Mesendoderm (in vitro differentiated cells): ENCODE measurements at regions not wholly inside any gene's neighbourhood (a gene's known extent, or its start where the extent isn't known, plus 50 kb on each side); places are given as distances from the start of the nearest gene placed in this dataset.

Experiments
- DNase-seq: peaks from one replicate; pipeline ENCODE4 v3.0.0; 2013
- H2AK5ac ChIP-seq: 2 replicates; pipeline ENCODE4 v1.6.1; 2013; ENCODE audit warnings: low read length, inconsistent platforms
- H2BK120ac ChIP-seq: 2 replicates; pipeline ENCODE4 v1.6.1; 2013; ENCODE audit warnings: low read depth, mild to moderate bottlenecking, low read length, moderate library complexity, mixed read lengths
- H2BK15ac ChIP-seq: replicated peaks from 2 replicates; pipeline ENCODE4 v1.6.1; 2013; ENCODE audit warnings: low read depth, mild to moderate bottlenecking, moderate library complexity
- H2BK5ac ChIP-seq: 2 replicates; pipeline ENCODE4 v1.6.1; 2013; ENCODE audit warnings: low read length, inconsistent platforms
- H3K18ac ChIP-seq: 2 replicates; pipeline ENCODE4 v1.6.1; 2013; ENCODE audit warnings: mild to moderate bottlenecking, low read length, mixed read lengths
- H3K23ac ChIP-seq: one replicate; pipeline ENCODE4 v1.6.1; 2013; ENCODE audit warnings: low read length
- H3K27ac ChIP-seq: 2 replicates; pipeline ENCODE4 v1.5.1; 2013; ENCODE audit warnings: low read depth, mild to moderate bottlenecking, inconsistent platforms, low read length, moderate library complexity
- H3K27me3 ChIP-seq: 2 replicates; pipeline ENCODE4 v1.6.1; 2013; ENCODE audit warnings: low read length, control low read depth, mild to moderate bottlenecking, inconsistent platforms; ENCODE audit not compliant: insufficient read depth, poor library complexity
- H3K36me3 ChIP-seq: 2 replicates; pipeline ENCODE4 v1.6.1; 2013; ENCODE audit warnings: low read length, inconsistent platforms; ENCODE audit not compliant: control insufficient read depth, insufficient read depth
- H3K4ac ChIP-seq: one replicate; pipeline ENCODE4 v1.6.1; 2013; ENCODE audit warnings: low read depth, mild to moderate bottlenecking, low read length, moderate library complexity
- H3K4me1 ChIP-seq: 2 replicates; pipeline ENCODE4 v1.6.1; 2013; ENCODE audit warnings: low read depth, low read length, inconsistent platforms; ENCODE audit not compliant: control insufficient read depth
- H3K4me2 ChIP-seq: 2 replicates; pipeline ENCODE4 v1.6.1; 2013; ENCODE audit warnings: low read length
- H3K4me3 ChIP-seq: 2 replicates; pipeline ENCODE4 v1.5.1; 2013; ENCODE audit warnings: mild to moderate bottlenecking, low read length
- H3K56ac ChIP-seq: one replicate; pipeline ENCODE4 v1.6.1; 2013; ENCODE audit warnings: low read length
- H3K79me1 ChIP-seq: 2 replicates; pipeline ENCODE4 v1.6.1; 2013; ENCODE audit warnings: low read length, inconsistent platforms
- H3K79me2 ChIP-seq: 2 replicates; pipeline ENCODE4 v1.6.1; 2013; ENCODE audit warnings: mild to moderate bottlenecking, low read length; ENCODE audit not compliant: control insufficient read depth, insufficient read depth
- H3K9ac ChIP-seq: 2 replicates; pipeline ENCODE4 v1.6.1; 2013; ENCODE audit warnings: low read length, inconsistent platforms
- H4K5ac ChIP-seq: one replicate; pipeline ENCODE4 v1.6.1; 2013; ENCODE audit warnings: low read length
- H4K8ac ChIP-seq: one replicate; pipeline ENCODE4 v1.6.1; 2013; ENCODE audit warnings: low read depth, mild to moderate bottlenecking, control low read depth, low read length, moderate library complexity
- WGBS: extraction: QIAGEN DNeasy Blood & Tissue Kit; methylation state at CpG from one replicate; pipeline ENCODE4 v1.1.7; 2013; ENCODE audit warnings: low lambda C conversion rate, missing lambda C conversion rate; ENCODE audit not compliant: insufficient coverage; ENCODE audit errors: extremely low coverage; 5-methylcytosine and 5-hydroxymethylcytosine counted together

DNA sequence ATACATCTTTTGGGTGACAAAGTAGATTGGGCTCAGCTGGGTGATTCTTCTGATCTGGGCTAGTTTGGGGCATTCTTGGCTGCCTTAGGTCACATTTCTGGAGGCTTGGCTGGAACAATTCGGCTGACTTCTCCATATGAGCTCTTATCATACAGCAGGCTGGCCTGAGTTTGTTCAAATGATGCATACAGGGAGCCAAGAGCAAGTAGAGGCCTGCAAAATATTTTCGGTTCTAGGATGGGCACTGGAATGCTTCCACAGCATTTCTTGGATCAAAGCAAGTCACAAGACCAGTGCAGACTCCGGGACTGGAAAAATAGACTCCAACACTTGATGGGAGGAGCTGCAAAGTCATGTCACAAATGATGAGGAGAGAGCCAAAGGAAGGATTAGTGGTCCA is 98.4 kb downstream of the SCG2 start:
- H3K23ac ChIP-seq = no peak overlapping the region
- no peak overlapping the region for H4K8ac ChIP-seq
- H3K18ac ChIP-seq = no peak overlapping the region
- H3K4me3 ChIP-seq = no peak overlapping the region
- H2BK120ac ChIP-seq = no peak overlapping the region
- H2BK15ac ChIP-seq = no peak overlapping the region
- H3K27me3 ChIP-seq = no peaks in the 10 kb centered on the region
- no peak overlapping the region for H3K4ac ChIP-seq
- no peaks in the 10 kb centered on the region for H3K36me3 ChIP-seq
- no peak overlapping the region for H3K27ac ChIP-seq
- no peaks in the 10 kb centered on the region for H3K4me1 ChIP-seq
- no peak overlapping the region for H2AK5ac ChIP-seq
- no peak overlapping the region for H3K56ac ChIP-seq
- no CpG with 5 or more reads among the region's 3 CpGs for WGBS
- no peaks in the 10 kb centered on the region for H3K79me2 ChIP-seq
- no peak overlapping the region for H4K5ac ChIP-seq
- H2BK5ac ChIP-seq = no peak overlapping the region
- H3K4me2 ChIP-seq = no peak overlapping the region
- no peak for DNase-seq
- H3K9ac ChIP-seq = no peak overlapping the region
- H3K79me1 ChIP-seq = no peaks in the 10 kb centered on the region

DNA sequence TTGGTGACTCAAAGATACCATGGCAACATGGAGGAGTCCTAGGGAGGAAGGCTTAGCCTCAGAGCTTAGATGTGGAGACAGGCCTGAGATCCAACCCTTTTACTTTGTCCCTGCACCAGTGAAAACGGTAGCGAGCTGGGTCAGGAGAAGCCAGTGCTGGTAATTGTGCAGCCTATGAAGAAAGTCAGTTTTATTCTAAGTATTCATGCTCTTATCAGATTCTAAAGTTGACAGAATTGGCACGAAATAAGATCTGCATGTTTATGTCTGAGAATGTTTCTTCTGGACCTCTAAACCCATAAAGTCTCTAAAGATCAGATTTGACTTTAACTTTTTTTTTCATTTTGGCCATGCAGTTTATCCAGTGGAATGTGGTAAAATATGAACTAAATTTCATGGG is 93.8 kb downstream of the SCG2 start:
- no peak overlapping the region for H3K4me2 ChIP-seq
- H2BK15ac ChIP-seq = no peak overlapping the region
- H4K8ac ChIP-seq = no peak overlapping the region
- no peak overlapping the region for H3K18ac ChIP-seq
- H4K5ac ChIP-seq = no peak overlapping the region
- no peak overlapping the region for H3K9ac ChIP-seq
- H3K23ac ChIP-seq = no peak overlapping the region
- H3K4me1 ChIP-seq = no peaks in the 10 kb centered on the region
- H3K79me2 ChIP-seq = no peaks in the 10 kb centered on the region
- no peaks in the 10 kb centered on the region for H3K36me3 ChIP-seq
- no peaks in the 10 kb centered on the region for H3K27me3 ChIP-seq
- no peak for DNase-seq
- no CpG with 5 or more reads among the region's 3 CpGs for WGBS
- H3K4me3 ChIP-seq = no peak overlapping the region
- no peak overlapping the region for H2BK120ac ChIP-seq
- no peak overlapping the region for H2AK5ac ChIP-seq
- no peak overlapping the region for H3K56ac ChIP-seq
- H3K27ac ChIP-seq = no peak overlapping the region
- no peak overlapping the region for H2BK5ac ChIP-seq
- H3K4ac ChIP-seq = no peak overlapping the region
- no peaks in the 10 kb centered on the region for H3K79me1 ChIP-seq

DNA sequence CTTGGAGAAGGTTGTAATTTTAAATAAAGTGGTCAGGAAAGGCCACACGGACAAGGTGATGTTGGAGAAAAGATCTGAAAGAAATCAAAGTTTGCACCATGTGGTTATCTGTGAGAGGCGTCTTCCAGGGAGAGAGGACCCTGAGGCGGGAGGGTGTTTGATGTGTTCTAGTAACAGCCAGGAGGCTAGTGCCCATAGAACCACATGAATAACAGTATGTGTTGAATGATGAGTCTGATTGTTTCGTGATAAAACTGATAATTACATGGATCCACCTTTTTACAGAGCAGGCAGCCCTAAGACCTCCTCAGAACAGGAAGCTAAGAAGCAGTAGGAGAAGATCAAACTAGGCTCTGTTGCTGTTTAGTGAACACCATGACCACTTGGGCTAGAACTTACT is 91.4 kb downstream of the SCG2 start:
- WGBS = no CpG with 5 or more reads among the region's 4 CpGs
- H2BK120ac ChIP-seq = no peak overlapping the region

GRCh38 chr2:223511168-223511567 is 91.0 kb downstream of the SCG2 start:
- no peak overlapping the region for H3K4me2 ChIP-seq
- H3K79me1 ChIP-seq = no peaks in the 10 kb centered on the region
- no peak overlapping the region for H3K4ac ChIP-seq
- H3K27ac ChIP-seq = no peak overlapping the region
- no CpG with 5 or more reads among the region's 4 CpGs for WGBS
- H3K56ac ChIP-seq = no peak overlapping the region
- no peaks in the 10 kb centered on the region for H3K4me1 ChIP-seq
- no peak overlapping the region for H4K5ac ChIP-seq
- H3K18ac ChIP-seq = no peak overlapping the region
- no peak overlapping the region for H4K8ac ChIP-seq
- DNase-seq = no peak
- H3K27me3 ChIP-seq = no peaks in the 10 kb centered on the region
- H2BK5ac ChIP-seq = no peak overlapping the region
- no peak overlapping the region for H3K4me3 ChIP-seq
- H3K79me2 ChIP-seq = no peaks in the 10 kb centered on the region
- no peak overlapping the region for H3K23ac ChIP-seq
- H2BK120ac ChIP-seq = no peak overlapping the region
- H2BK15ac ChIP-seq = no peak overlapping the region
- no peaks in the 10 kb centered on the region for H3K36me3 ChIP-seq
- no peak overlapping the region for H2AK5ac ChIP-seq
- H3K9ac ChIP-seq = no peak overlapping the region

More for the DNA sequence above, 91.4 kb downstream of the SCG2 start:
- H4K8ac ChIP-seq = no peak overlapping the region
- H3K4me2 ChIP-seq = no peak overlapping the region
- H3K79me1 ChIP-seq = no peaks in the 10 kb centered on the region
- no peak overlapping the region for H2BK5ac ChIP-seq
- DNase-seq = no peak
- H3K4me3 ChIP-seq = no peak overlapping the region
- H4K5ac ChIP-seq = no peak overlapping the region
- H3K79me2 ChIP-seq = no peaks in the 10 kb centered on the region
- no peak overlapping the region for H2BK15ac ChIP-seq
- no peak overlapping the region for H3K56ac ChIP-seq
- no peak overlapping the region for H3K4ac ChIP-seq
- H3K27me3 ChIP-seq = no peaks in the 10 kb centered on the region
- no peak overlapping the region for H3K27ac ChIP-seq
- no peaks in the 10 kb centered on the region for H3K4me1 ChIP-seq
- H3K18ac ChIP-seq = no peak overlapping the region
- no peak overlapping the region for H3K9ac ChIP-seq
- H2AK5ac ChIP-seq = no peak overlapping the region
- no peaks in the 10 kb centered on the region for H3K36me3 ChIP-seq
- H3K23ac ChIP-seq = no peak overlapping the region

GRCh38 chr2:223513771-223514455 is 88.2 kb downstream of the SCG2 start:
- Histone ChIP-seq H4K5ac (no peak overlapping the region), H2BK5ac (no peak overlapping the region), H3K4me2 (no peak overlapping the region), H3K79me1 (no peaks in the 10 kb centered on the region), H3K4me3 (no peak overlapping the region), H4K8ac (no peak overlapping the region), H3K4ac (no peak overlapping the region), H3K36me3 (no peaks in the 10 kb centered on the region), H2AK5ac (no peak overlapping the region), H3K27me3 (no peaks in the 10 kb centered on the region), H3K27ac (no peak overlapping the region), H2BK120ac (no peak overlapping the region), H3K18ac (no peak overlapping the region), H3K4me1 (no peaks in the 10 kb centered on the region), H2BK15ac (no peak overlapping the region), H3K23ac (no peak overlapping the region), H3K79me2 (no peaks in the 10 kb centered on the region), H3K56ac (no peak overlapping the region), H3K9ac (no peak overlapping the region)
- DNase-seq = no peak
- no CpG with 5 or more reads among the region's 4 CpGs for WGBS

DNA sequence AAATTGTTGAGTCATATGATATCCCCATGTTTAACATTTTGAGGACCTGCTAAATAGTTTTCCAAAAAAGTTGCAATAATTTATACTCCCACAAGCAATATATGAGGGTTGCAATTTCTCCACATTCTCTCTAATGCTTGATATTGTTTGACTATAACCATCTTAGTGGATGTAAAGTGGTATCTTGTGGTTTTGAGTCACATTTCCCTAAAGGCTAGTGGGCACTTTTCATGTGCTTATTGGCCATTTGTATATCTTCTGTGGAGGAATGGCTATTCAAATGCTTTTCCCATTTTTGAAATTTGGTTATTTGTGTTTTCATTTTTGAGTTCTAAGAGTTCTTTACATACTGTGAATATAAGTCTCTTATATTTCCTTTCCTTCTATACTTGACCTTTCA is 82.7 kb downstream of the SCG2 start:
- no peak overlapping the region for H2AK5ac ChIP-seq
- H3K4ac ChIP-seq = no peak overlapping the region
- no peak overlapping the region for H3K27ac ChIP-seq
- no peak overlapping the region for H2BK15ac ChIP-seq
- DNase-seq = no peak
- H2BK5ac ChIP-seq = no peak overlapping the region
- H3K23ac ChIP-seq = no peak overlapping the region
- H3K4me2 ChIP-seq = no peak overlapping the region
- H4K8ac ChIP-seq = no peak overlapping the region
- H3K79me2 ChIP-seq = no peaks in the 10 kb centered on the region
- no peak overlapping the region for H3K9ac ChIP-seq
- H3K36me3 ChIP-seq = no peaks in the 10 kb centered on the region
- no peaks in the 10 kb centered on the region for H3K27me3 ChIP-seq
- H3K18ac ChIP-seq = no peak overlapping the region
- H2BK120ac ChIP-seq = no peak overlapping the region
- no peak overlapping the region for H4K5ac ChIP-seq
- no peaks in the 10 kb centered on the region for H3K79me1 ChIP-seq
- no peak overlapping the region for H3K56ac ChIP-seq
- no peaks in the 10 kb centered on the region for H3K4me1 ChIP-seq
- no peak overlapping the region for H3K4me3 ChIP-seq
